ENCODE measurements at regions not wholly inside any gene's neighbourhood (a gene's known extent, or its start where the extent isn't known, plus 50 kb on each side); places are given as distances from the start of the nearest gene placed in this dataset.
"Not testable (repeated sequence)": the region's sequence is repeated elsewhere in the genome, so short reads cannot be mapped to it uniquely, and the experiment has no call there.

DNA sequence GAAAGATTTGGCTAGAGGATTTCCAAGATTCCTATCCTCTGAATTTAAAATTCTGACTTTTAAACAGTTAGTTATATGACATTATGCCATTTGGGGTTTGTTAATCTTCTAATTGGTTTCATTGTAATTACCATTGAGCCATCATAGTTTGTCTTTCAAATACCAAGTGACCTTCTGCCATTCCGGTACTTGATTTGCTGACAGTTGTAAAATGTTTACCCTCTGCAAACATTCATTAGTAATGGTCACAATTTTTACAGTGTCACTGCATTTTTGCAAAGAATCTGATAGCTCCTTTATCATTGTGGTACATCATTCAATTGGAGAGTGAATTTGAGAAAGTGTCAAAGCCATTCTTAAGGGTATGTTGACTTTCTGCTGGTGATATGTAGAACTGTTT, 645.0 kb upstream of the TBL1XR1 start:
- DNase-seq (ENCODE audit: low read depth in 3 of 3): no peak

GRCh38 chr3:177842743-177843734, 645.8 kb upstream of the TBL1XR1 start:
- no peak for DNase-seq (ENCODE audit: low read depth in 3 of 3)

- DNase-seq (ENCODE audit: low read depth in 3 of 3): no peak
Measured at GRCh38 chr3:177852001-177852807, 654.9 kb upstream of the TBL1XR1 start.

GRCh38 chr3:177855021-177855420, 657.7 kb upstream of the TBL1XR1 start:
- DNase-seq (ENCODE audit: low read depth in 3 of 3): no peak

GRCh38 chr3:177860184-177860583, 662.9 kb upstream of the TBL1XR1 start:
- DNase-seq (ENCODE audit: low read depth in 3 of 3): no peak

DNA sequence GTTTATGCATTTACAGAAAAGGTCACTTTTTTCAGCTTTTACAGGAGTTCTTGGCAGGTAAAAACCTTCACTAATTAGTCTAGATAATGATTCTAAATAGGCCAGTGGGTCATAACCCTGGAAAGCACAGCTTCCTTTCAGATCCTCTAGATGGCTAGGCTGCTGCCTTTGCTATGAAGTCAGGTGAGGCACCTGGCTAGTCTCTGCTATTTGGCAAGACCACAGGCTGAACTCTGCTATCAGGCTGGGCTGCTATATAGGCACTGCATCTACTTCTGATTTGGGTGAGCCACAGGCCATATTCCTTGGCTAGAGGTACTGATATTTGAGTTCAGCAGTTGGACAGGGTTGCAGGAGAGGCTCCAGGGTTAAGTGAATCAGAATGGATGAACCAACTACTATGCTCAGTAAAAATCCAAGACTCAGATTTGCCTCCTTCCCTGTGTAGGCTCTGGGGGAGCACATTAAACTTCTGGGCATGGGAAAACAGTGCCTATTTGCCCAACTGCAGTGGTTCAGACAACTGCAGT, 665.7 kb upstream of the TBL1XR1 start:
- DNase-seq (ENCODE audit: low read depth in 3 of 3): no peak

- DNase-seq (ENCODE audit: low read depth in 3 of 3): not testable (repeated sequence)
Measured at GRCh38 chr3:177871267-177871666, 665.0 kb upstream of the KCNMB2 start.

- no peak for DNase-seq (ENCODE audit: low read depth in 3 of 3)
Measured at GRCh38 chr3:177878192-177878591, 658.0 kb upstream of the KCNMB2 start.

GRCh38 chr3:177878957-177879356, 657.3 kb upstream of the KCNMB2 start:
- DNase-seq (ENCODE audit: low read depth in 3 of 3): no peak

DNA sequence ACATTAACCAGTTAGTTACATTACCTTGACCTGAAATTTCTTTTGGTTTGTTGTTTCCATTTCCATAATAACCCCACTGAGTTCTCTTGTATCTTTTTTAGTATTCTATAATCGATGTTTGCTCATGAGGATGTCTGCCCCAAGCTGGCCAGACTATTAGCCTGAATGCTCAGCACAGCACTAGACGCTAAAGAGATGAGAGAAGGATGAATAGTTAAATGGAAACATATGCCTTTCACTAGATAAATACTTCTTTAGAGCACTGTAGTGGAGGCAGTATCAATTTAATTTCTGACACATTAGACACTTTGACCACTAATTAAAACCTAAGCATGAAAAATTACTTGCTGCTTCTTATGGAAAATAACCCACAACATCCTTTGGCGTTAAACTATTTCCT, 654.9 kb upstream of the KCNMB2 start:
- no peak for DNase-seq (ENCODE audit: low read depth in 3 of 3)

DNA sequence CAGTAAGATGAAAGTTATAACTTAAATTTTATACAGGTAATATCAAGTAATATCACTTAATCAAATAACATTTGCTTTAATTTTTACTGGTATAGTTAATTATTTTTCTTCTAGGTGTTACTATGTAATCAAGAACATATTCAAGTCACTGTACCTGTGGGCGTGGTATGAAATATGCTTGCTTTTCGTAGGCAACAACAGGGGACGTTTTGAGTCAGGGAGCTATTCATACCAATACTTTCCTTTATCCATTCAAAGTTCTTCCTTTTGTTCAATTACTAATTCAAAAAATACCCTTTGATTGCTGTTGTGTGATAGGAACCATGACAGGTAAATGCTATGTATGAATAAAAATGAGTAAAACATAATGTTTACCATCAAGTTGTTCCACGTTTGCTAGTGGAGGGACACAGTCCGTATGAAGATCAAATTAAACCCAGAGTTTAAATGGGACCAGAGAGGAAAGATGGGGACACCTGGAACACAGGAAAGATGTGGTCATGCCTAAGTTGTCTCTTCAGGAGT, 654.0 kb upstream of the KCNMB2 start:
- DNase-seq (ENCODE audit: low read depth in 3 of 3): peak in 1 of 3 donors; percentile 5

DNA sequence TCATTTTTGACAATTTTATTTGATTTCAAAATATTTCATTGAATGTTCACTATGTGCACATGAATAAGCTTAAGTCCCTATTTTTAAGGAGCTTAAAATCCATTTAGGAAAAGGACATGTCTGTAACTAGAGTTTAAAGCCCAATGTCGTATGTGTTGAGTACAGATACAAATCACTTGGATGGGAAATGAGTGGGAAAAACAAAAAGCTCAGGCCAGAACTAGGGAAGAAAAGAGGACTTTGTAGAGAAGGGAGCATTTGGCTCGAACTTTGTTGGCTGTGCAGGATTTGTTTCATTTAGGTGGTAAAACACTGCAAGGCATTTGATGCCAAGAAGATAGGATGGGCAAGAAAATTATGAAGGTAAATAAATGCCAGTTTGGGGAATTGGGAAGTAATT, 653.1 kb upstream of the KCNMB2 start:
- no peak for DNase-seq (ENCODE audit: low read depth in 3 of 3)

- DNase-seq (ENCODE audit: low read depth in 3 of 3): no peak
Measured at GRCh38 chr3:177883957-177884356, 652.3 kb upstream of the KCNMB2 start.

DNA sequence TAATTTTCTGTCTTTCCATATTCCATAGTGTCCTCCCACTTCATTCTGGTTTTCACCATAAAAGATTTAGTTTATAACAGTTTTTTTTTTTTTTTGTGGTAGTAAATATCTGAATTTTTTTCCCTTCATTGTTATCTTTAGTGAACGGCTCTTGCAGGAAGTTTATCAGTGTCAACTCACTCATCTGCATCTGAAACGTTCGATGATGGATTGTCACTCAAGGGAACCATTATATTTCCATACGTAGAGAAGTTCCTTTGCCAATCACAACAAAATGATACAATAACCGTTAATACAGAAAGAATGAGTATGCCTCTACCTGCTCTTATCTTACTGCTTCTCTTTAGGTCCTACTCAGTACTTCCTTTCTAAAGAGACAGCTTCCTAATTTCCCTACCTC, 651.2 kb upstream of the KCNMB2 start:
- no peak for DNase-seq (ENCODE audit: low read depth in 3 of 3)

- DNase-seq (ENCODE audit: low read depth in 3 of 3): no peak
Measured at GRCh38 chr3:177886501-177886900, 649.7 kb upstream of the KCNMB2 start.

DNA sequence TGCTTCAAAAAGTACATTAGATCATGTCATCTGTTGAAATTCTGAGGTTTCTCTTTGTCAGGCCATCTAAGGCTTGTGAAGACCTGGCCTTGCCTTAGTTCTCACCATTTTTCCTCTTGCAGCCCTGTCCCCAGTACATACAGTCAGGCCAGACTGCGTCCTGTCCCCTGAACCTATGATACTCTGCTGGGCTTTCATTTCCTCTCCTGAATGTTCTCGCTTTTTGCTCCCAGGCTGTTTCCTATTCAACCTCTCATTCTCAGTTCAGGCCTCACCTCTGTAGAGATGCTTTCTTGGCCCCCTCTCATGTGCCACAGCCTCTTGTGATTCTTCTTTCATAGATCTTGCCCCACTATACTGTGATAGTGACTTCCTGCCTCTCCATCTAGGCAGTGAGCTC, 648.8 kb upstream of the KCNMB2 start:
- no peak for DNase-seq (ENCODE audit: low read depth in 3 of 3)

DNA sequence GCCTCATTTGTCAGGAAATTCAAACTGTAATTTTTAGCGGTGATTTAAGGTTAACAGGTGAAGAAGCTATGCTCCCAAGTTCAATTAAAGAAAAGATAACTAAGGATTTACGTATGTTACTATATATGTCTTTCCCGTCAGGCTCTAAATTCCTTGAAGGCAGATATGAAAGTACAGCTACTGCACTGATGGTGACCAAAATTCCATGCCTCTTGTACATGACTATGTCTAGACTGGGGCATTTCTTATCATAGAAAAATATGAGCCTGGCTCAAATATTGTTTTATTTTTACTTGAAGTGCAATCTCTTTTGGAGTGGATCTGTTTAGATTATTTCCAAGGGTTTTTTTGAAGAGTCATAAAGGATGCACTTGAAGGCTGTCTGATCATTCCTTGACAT, 647.1 kb upstream of the KCNMB2 start:
- no peak for DNase-seq (ENCODE audit: low read depth in 3 of 3)

DNA sequence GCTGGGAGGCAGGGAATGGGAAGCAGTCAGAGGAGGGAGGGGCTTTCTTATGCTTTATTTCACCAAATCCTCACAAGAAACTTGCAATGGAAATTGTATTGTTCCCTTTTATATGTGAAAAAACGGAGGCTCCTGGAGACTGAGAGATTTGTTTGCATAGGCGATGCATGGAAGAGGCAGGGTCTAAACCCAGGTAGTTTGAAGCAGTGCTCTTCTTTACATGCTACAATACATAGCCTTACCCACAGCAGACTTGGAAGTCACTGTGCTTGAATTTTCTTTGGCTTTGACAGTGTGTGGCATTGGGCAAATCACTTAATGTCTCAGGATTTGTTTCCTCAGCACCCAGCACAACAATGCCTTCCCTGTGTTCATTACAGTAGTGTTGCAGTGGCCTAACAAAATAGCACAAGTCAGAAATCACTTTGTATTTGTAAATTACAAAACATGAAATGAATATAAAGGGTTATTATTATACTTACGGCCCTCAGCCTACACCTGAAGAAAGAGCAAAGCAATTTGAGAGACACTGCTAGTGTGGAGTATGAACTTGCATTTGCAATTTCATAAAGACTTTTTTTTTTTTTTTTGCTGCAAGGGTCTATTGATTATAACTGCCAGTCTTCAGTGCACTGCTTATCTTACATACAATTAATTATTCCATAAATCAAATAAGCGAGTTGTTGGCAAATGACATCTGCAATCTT, 646.4 kb upstream of the KCNMB2 start:
- DNase-seq (ENCODE audit: low read depth in 3 of 3): no peak

DNA sequence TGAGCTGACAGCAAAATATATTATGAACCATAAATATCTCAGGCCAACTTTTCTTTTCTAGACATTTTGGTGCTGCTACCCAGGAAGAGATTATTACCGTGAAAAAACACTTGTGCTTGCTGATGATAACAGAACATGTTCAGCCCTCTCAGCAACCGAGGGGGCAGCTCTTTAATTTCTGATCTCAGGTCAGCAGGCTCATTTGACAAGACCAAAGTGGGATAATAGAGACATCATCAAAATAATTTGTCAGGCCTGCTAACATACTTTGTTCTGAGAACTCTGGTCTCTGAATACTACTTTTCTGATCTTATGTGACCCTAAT, 645.9 kb upstream of the KCNMB2 start:
- no peak for DNase-seq (ENCODE audit: low read depth in 3 of 3)

GRCh38 chr3:177891569-177891968, 644.7 kb upstream of the KCNMB2 start:
- DNase-seq (ENCODE audit: low read depth in 3 of 3): not testable (repeated sequence)

- no peak for DNase-seq (ENCODE audit: low read depth in 3 of 3)
Measured at GRCh38 chr3:177893331-177893730, 642.9 kb upstream of the KCNMB2 start.
